OCI-LY7 (cell line): ENCODE measurements at regions not wholly inside any gene's neighbourhood (a gene's known extent, or its start where the extent isn't known, plus 50 kb on each side); places are given as distances from the start of the nearest gene placed in this dataset.

Experiments used
- BruUV-seq: library from RNA; stranded (reverse); fragments of 400-500 nt; replicated peaks from 2 replicates; lab custom pipeline; 2021; lab: Mats Ljungman, UMichigan
- CTCF ChIA-PET: fragments of 300-600 bp; sonication (Branson Sonifier 250); formaldehyde crosslinking; loops from one replicate; lab custom pipeline; 2022; ENCODE audit warnings: antibody characterized with exemption; ENCODE audit not compliant: unreplicated experiment; lab: Charles Lee
- POLR2A ChIA-PET: fragments of 300-600 bp; sonication (Branson Sonifier 250); formaldehyde crosslinking; loops from one replicate; lab custom pipeline; 2022; ENCODE audit warnings: antibody characterized with exemption; lab: Charles Lee
- DNase-seq: peaks from one replicate; pipeline ENCODE4 v3.0.0-alpha.2; 2015; ENCODE audit warnings: low spot score
- H2AFZ ChIP-seq: fragments of 200-600 bp; sonication (generic), shearing (Covaris generic); 2 replicates; pipeline ENCODE4 v1.6.1; 2014; ENCODE audit warnings: mild to moderate bottlenecking, antibody characterized with exemption, low read length, moderate library complexity
- H3K27ac ChIP-seq: fragments of 200-600 bp; sonication (generic); 2 replicates; pipeline ENCODE4 v1.5.1; 2014; ENCODE audit warnings: mixed run types, low read depth, mild to moderate bottlenecking, moderate library complexity, low read length, inconsistent platforms; ENCODE audit not compliant: poor library complexity, severe bottlenecking
- H3K36me3 ChIP-seq: fragments of 200-600 bp; sonication (generic); 2 replicates; pipeline ENCODE4 v1.6.1; 2014; ENCODE audit warnings: mild to moderate bottlenecking, antibody characterized with exemption, low read length, moderate library complexity, mixed read lengths; ENCODE audit not compliant: insufficient read depth
- H3K4me1 ChIP-seq: fragments of 200-600 bp; sonication (generic); 2 replicates; pipeline ENCODE4 v1.5.1; 2014; ENCODE audit warnings: mild to moderate bottlenecking, low read length; ENCODE audit not compliant: insufficient read depth, poor library complexity, severe bottlenecking
- H3K4me2 ChIP-seq: fragments of 200-600 bp; sonication (generic); 2 replicates; pipeline ENCODE4 v1.6.1; 2014; ENCODE audit warnings: mild to moderate bottlenecking, low read length
- H3K4me3 ChIP-seq: fragments of 200-600 bp; sonication (generic); 2 replicates; pipeline ENCODE4 v1.5.1; 2014; ENCODE audit warnings: mild to moderate bottlenecking, low read depth, low read length; ENCODE audit not compliant: poor library complexity, severe bottlenecking
- H3K79me2 ChIP-seq: fragments of 200-600 bp; sonication (generic); 2 replicates; pipeline ENCODE4 v1.6.1; 2016; ENCODE audit warnings: low read depth, mild to moderate bottlenecking, low read length, moderate library complexity, mixed read lengths; ENCODE audit not compliant: insufficient read depth
- H3K9me2 ChIP-seq: fragments of 200-600 bp; sonication (generic); 2 replicates; pipeline ENCODE4 v1.6.1; 2016; ENCODE audit warnings: mild to moderate bottlenecking, low read length, mixed read lengths; ENCODE audit not compliant: insufficient read depth
- H3K9me3 ChIP-seq: fragments of 200-600 bp; sonication (generic); 2 replicates; pipeline ENCODE4 v1.6.1; 2014; ENCODE audit warnings: mild to moderate bottlenecking, mixed run types, low read length, mixed read lengths
- H4K20me1 ChIP-seq: fragments of 200-600 bp; sonication (generic); 2 replicates; pipeline ENCODE4 v1.6.1; 2014; ENCODE audit warnings: mild to moderate bottlenecking, antibody characterized with exemption, low read length, moderate library complexity, mixed read lengths; ENCODE audit not compliant: insufficient read depth
- EZH2phosphoT487 ChIP-seq: fragments of 200-600 bp; sonication (generic); IDR thresholded peaks from 2 replicates; pipeline ENCODE4 v1.6.1; 2018; ENCODE audit warnings: low read depth, borderline replicate concordance, mild to moderate bottlenecking, mixed run types, antibody characterized with exemption, low read length, moderate library complexity, mixed read lengths
- intact Hi-C: fragments of 100-400 bp; cut with micrococcal nuclease; formaldehyde crosslinking; loops from one replicate; pipeline ENCODE4 v1.10.0; 2022; ENCODE audit not compliant: unreplicated experiment
- TF ChIP-seq, protein P1 (sequence below): fragments of 200-600 bp; sonication (generic); conservative IDR thresholded peaks from 2 replicates; pipeline ENCODE4 v1.5.1; 2014; ENCODE audit warnings: mild to moderate bottlenecking, antibody characterized with exemption, low read length, moderate library complexity, mixed read lengths

DNA sequence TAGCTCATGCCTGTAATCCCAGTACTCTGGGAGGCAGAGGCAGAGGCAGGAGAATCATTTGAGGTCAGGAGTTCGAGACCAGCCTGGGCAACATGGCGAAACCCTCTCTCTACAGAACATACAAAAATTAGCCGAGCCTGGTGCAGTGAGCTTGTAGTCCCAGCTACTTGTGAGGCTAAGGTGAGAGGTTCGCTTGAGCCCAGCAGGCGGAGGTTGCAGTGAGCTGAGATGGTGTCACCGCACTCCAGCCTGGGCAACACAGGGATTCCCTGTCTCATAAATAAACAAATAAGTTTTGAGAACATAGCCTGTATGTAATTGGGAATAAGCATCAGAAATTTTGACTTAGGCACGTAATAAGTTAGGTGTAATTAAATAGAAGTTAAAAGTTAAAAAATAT, 971.7 kb upstream of the COX7C start:
- Histone ChIP-seq H3K4me3 (no peak overlapping the region), H4K20me1 (no peaks in the 10 kb centered on the region), H2AFZ (no peak overlapping the region), H3K4me1 (no peaks in the 10 kb centered on the region), H3K36me3 (no peaks in the 10 kb centered on the region), H3K79me2 (no peaks in the 10 kb centered on the region), H3K9me3 (no peaks in the 10 kb centered on the region), H3K9me2 (no peaks in the 10 kb centered on the region), H3K27ac (no peak overlapping the region), H3K4me2 (no peak overlapping the region)
- CTCF ChIA-PET, result no interaction called here
- intact Hi-C loops, result no loop called here
- no peak for DNase-seq
- POLR2A ChIA-PET, result no interaction called here
- no TSS peak for BruUV-seq
- TF ChIP-seq, protein P1, sequence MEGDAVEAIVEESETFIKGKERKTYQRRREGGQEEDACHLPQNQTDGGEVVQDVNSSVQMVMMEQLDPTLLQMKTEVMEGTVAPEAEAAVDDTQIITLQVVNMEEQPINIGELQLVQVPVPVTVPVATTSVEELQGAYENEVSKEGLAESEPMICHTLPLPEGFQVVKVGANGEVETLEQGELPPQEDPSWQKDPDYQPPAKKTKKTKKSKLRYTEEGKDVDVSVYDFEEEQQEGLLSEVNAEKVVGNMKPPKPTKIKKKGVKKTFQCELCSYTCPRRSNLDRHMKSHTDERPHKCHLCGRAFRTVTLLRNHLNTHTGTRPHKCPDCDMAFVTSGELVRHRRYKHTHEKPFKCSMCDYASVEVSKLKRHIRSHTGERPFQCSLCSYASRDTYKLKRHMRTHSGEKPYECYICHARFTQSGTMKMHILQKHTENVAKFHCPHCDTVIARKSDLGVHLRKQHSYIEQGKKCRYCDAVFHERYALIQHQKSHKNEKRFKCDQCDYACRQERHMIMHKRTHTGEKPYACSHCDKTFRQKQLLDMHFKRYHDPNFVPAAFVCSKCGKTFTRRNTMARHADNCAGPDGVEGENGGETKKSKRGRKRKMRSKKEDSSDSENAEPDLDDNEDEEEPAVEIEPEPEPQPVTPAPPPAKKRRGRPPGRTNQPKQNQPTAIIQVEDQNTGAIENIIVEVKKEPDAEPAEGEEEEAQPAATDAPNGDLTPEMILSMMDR, result no peak
- TF ChIP-seq EZH2phosphoT487, result no peak

DNA sequence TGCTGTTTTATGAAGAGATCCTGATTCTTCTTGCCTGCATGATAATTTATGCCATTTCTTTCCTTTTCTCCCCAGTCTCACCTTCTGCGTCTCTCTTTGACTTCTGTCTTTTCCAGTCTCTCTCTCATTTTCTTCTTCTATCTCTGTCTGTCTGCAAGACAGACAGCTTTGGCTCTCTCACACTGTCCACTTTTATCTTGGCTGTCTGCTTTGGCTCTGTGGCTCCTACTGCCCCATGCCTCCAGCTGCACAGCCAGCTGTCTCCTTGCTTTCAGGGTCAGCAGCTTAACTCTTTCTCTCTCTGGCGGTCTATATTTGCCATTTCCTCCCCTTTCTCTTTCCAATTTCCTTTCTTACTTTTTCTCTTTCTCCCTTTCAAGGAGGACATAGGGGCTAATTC, 971.1 kb upstream of the COX7C start:
- ChIA-PET CTCF (no interaction called here), POLR2A (no interaction called here)
- Histone ChIP-seq H3K4me1 (no peaks in the 10 kb centered on the region), H3K4me3 (no peak overlapping the region), H3K36me3 (no peaks in the 10 kb centered on the region), H4K20me1 (no peaks in the 10 kb centered on the region), H2AFZ (no peak overlapping the region), H3K9me2 (no peaks in the 10 kb centered on the region), H3K27ac (no peak overlapping the region), H3K9me3 (no peaks in the 10 kb centered on the region), H3K79me2 (no peaks in the 10 kb centered on the region), H3K4me2 (no peak overlapping the region)
- no peak for DNase-seq
- BruUV-seq, result no TSS peak
- intact Hi-C loops, result no loop called here
- no peak for TF ChIP-seq EZH2phosphoT487
- TF ChIP-seq, protein P1, result no peak

DNA sequence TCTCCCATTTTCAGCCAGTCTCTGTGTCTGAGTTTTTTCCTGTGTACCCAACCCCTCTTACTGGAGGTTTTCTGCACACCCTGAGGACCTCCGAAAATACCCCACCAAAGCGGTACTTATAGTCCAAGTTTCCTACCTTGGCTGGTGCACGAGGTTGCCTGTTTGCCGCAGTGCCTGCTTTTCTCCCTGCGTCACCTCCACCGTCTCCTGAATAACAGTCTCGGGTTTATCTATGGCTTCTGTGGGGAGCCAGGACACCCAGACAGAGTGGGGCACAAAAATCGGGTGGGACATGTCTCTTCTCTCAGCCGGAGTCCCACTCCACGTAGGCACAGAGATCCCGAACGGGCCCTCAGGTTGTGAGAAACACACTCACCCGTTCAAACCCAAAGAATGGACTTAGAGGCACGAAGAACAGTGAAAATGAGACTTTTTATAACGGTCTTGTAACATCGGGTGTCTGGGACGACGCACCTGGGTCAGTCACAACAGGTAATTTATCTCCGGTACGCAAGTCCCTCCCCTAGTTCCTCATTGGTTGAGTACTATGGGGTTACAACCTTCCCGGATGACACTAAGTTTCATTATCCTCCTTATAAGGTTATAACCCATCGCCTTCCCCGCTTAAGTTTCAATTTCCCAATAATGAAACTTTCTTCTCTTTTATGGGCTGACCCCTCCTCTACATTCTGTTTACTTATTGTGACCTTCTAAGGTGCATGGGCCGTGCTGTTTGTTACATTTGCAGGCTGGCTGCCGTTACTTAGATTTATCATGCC, 970.2 kb upstream of the COX7C start:
- H3K4me2 ChIP-seq, result no peak overlapping the region
- no peaks in the 10 kb centered on the region for H3K9me2 ChIP-seq
- no TSS peak for BruUV-seq
- intact Hi-C loops, result no loop called here
- H3K79me2 ChIP-seq, result no peaks in the 10 kb centered on the region
- POLR2A ChIA-PET, result no interaction called here
- H3K4me1 ChIP-seq, result no peaks in the 10 kb centered on the region
- no peak overlapping the region for H3K4me3 ChIP-seq
- H4K20me1 ChIP-seq, result no peaks in the 10 kb centered on the region
- no peaks in the 10 kb centered on the region for H3K9me3 ChIP-seq
- H2AFZ ChIP-seq, result no peak overlapping the region
- DNase-seq, result no peak
- TF ChIP-seq EZH2phosphoT487, result no peak
- TF ChIP-seq, protein P1, result no peak
- CTCF ChIA-PET, result no interaction called here
- no peaks in the 10 kb centered on the region for H3K36me3 ChIP-seq
- no peak overlapping the region for H3K27ac ChIP-seq
